Cardiac muscle cell (in vitro differentiated cells and primary cell): ENCODE measurements at regions not wholly inside any gene's neighbourhood (a gene's known extent, or its start where the extent isn't known, plus 50 kb on each side); places are given as distances from the start of the nearest gene placed in this dataset.
"Not testable (repeated sequence)": the region's sequence is repeated elsewhere in the genome, so short reads cannot be mapped to it uniquely, and the experiment has no call there.

Experiments
- DNase-seq, 2 donors: peaks; one replicate each; pipeline versions ENCODE4 v3.0.0 to v3.0.0-alpha.2; 2010 to 2017; ENCODE audit warnings: low read depth in 1 of 2, low spot score in 1 of 2
- H3K27ac ChIP-seq: fragments of 200-600 bp; sonication (generic); 2 replicates; pipeline ENCODE4 v1.5.1; 2016
- H3K27me3 ChIP-seq: fragments of 200-600 bp; sonication (generic); 2 replicates; pipeline ENCODE4 v1.6.0; 2016; ENCODE audit warnings: control low read depth
- H3K36me3 ChIP-seq: fragments of 200-600 bp; sonication (generic); 2 replicates; pipeline ENCODE4 v1.5.1; 2016; ENCODE audit warnings: control low read depth
- H3K4me1 ChIP-seq: fragments of 200-600 bp; sonication (generic); 2 replicates; pipeline ENCODE4 v1.8.1; 2017; ENCODE audit warnings: low read depth, mild to moderate bottlenecking, mixed run types
- H3K4me3 ChIP-seq: fragments of 200-600 bp; sonication (generic); 2 replicates; pipeline ENCODE4 v1.5.1; 2016; ENCODE audit warnings: mild to moderate bottlenecking
- H3K9me3 ChIP-seq: fragments of 200-600 bp; sonication (generic); 2 replicates; pipeline ENCODE4 v1.5.1; 2017; ENCODE audit warnings: low read depth, mild to moderate bottlenecking, control low read depth
- CTCF ChIP-seq: IDR thresholded peaks from 2 replicates; pipeline ENCODE4 v1.5.1; 2012; ENCODE audit warnings: low read depth, mild to moderate bottlenecking, low read length

GRCh38 chrX:139002319-139002718 lies 290.8 kb upstream of the FGF13 start:
- Histone ChIP-seq H3K27me3 (no peaks in the 10 kb centered on the region), H3K9me3 (no peaks in the 10 kb centered on the region), H3K4me1 (no peaks in the 10 kb centered on the region), H3K36me3 (no peaks in the 10 kb centered on the region), H3K4me3 (no peak overlapping the region), H3K27ac (no peak overlapping the region)
- no peak for TF ChIP-seq CTCF
- no peak for DNase-seq

- Histone ChIP-seq H3K27ac (no peak overlapping the region), H3K4me3 (no peak overlapping the region), H3K27me3 (no peaks in the 10 kb centered on the region), H3K4me1 (no peaks in the 10 kb centered on the region), H3K9me3 (no peaks in the 10 kb centered on the region), H3K36me3 (no peaks in the 10 kb centered on the region)
- no peak for DNase-seq
- no peak for TF ChIP-seq CTCF
Observed at GRCh38 chrX:138996268-138996667, 284.8 kb upstream of the FGF13 start.

- H3K27me3 ChIP-seq, result no peaks in the 10 kb centered on the region
- no peak for DNase-seq
- no peaks in the 10 kb centered on the region for H3K4me1 ChIP-seq
- TF ChIP-seq CTCF, result no peak
- H3K4me3 ChIP-seq, result no peak overlapping the region
- H3K27ac ChIP-seq, result no peak overlapping the region
- H3K36me3 ChIP-seq, result no peaks in the 10 kb centered on the region
- H3K9me3 ChIP-seq, result no peaks in the 10 kb centered on the region
Observed at GRCh38 chrX:138995458-138995857, 283.9 kb upstream of the FGF13 start.

- H3K4me1 ChIP-seq, H3K4me3 ChIP-seq, H3K27ac ChIP-seq, DNase-seq, H3K9me3 ChIP-seq, H3K36me3 ChIP-seq, H3K27me3 ChIP-seq: not testable (repeated sequence)
Observed at GRCh38 chrX:138990425-138990824, 278.9 kb upstream of the FGF13 start.

- Histone ChIP-seq H3K27me3 (no peaks in the 10 kb centered on the region), H3K36me3 (no peaks in the 10 kb centered on the region), H3K9me3 (no peaks in the 10 kb centered on the region), H3K27ac (no peak overlapping the region), H3K4me3 (no peak overlapping the region), H3K4me1 (no peaks in the 10 kb centered on the region)
- no peak for TF ChIP-seq CTCF
- DNase-seq, result no peak
Observed at GRCh38 chrX:138986866-138987265, 275.3 kb upstream of the FGF13 start.

- Histone ChIP-seq H3K4me1 (no peaks in the 10 kb centered on the region), H3K27ac (no peak overlapping the region), H3K27me3 (no peaks in the 10 kb centered on the region), H3K9me3 (no peaks in the 10 kb centered on the region), H3K4me3 (no peak overlapping the region), H3K36me3 (no peaks in the 10 kb centered on the region)
- no peak for DNase-seq
- TF ChIP-seq CTCF, result no peak
Observed at GRCh38 chrX:138986235-138986634, 274.7 kb upstream of the FGF13 start.
